ENCODE measurements at regions not wholly inside any gene's neighbourhood (a gene's known extent, or its start where the extent isn't known, plus 50 kb on each side); places are given as distances from the start of the nearest gene placed in this dataset.

DNA sequence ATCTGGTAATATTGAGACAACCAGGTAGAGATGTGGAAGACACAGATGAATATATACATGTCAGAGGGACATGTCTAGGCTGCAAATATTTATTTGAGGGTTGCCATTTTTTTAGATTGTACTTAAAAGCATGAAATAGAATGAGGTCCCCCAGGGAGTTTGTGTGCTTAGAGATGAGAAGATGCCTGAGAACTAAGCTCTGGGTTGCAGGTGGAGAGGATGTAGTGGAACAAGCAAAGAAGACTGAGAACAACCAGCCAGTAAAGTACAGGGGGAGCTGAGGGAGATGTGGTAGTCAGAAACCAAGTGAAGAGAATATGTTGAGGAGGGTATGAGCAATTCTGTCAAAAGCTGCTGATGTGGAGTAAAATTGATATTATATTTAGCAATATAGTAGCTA is 95.6 kb upstream of the UNC5C start:
- H3K9me3 ChIP-seq: no peaks in the 10 kb centered on the region
- no peaks in the 10 kb centered on the region for H3K4me1 ChIP-seq
- intact Hi-C loops (cut with DNase I; ENCODE audit: low total_unique reads): no loop called here
- H3K36me3 ChIP-seq: no peaks in the 10 kb centered on the region
- TF ChIP-seq POLR2A (IDR thresholded peaks at IDR 0.05) (no peak), POLR2AphosphoS5 (IDR thresholded peaks at IDR 0.05) (no peak)
- TF ChIP-seq, protein P1, sequence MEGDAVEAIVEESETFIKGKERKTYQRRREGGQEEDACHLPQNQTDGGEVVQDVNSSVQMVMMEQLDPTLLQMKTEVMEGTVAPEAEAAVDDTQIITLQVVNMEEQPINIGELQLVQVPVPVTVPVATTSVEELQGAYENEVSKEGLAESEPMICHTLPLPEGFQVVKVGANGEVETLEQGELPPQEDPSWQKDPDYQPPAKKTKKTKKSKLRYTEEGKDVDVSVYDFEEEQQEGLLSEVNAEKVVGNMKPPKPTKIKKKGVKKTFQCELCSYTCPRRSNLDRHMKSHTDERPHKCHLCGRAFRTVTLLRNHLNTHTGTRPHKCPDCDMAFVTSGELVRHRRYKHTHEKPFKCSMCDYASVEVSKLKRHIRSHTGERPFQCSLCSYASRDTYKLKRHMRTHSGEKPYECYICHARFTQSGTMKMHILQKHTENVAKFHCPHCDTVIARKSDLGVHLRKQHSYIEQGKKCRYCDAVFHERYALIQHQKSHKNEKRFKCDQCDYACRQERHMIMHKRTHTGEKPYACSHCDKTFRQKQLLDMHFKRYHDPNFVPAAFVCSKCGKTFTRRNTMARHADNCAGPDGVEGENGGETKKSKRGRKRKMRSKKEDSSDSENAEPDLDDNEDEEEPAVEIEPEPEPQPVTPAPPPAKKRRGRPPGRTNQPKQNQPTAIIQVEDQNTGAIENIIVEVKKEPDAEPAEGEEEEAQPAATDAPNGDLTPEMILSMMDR (IDR thresholded peaks at IDR 0.05): no peak
- no peak overlapping the region for H3K27ac ChIP-seq
- no peak overlapping the region for H3K4me3 ChIP-seq
- DNase-seq (ENCODE audit: low spot score in 2 of 2): no peak
- no peaks in the 10 kb centered on the region for H3K27me3 ChIP-seq

DNA sequence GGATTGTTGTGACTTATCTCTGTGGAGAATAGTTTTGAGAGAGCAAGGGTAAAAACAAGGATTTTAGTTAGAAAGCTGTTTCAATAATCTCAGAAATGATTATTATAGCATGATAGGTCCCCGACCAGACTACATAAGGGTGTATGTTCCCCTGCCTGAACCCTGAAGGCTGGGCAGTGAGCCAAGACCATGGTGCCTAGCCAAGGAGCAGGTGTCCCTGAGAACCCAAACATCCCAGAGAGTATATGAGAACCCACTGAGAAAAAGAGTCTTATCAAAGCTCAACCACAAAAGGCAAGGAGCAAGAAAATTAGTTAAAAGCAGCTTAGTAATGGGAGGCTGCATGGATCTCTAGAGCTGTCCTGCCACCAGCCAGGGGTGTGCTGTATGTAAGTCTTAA is 94.9 kb upstream of the UNC5C start:
- Histone ChIP-seq H3K27me3 (no peaks in the 10 kb centered on the region), H3K36me3 (no peaks in the 10 kb centered on the region), H3K27ac (no peak overlapping the region), H3K9me3 (no peaks in the 10 kb centered on the region), H3K4me3 (no peak overlapping the region), H3K4me1 (no peaks in the 10 kb centered on the region)
- DNase-seq (ENCODE audit: low spot score in 2 of 2): no peak
- TF ChIP-seq POLR2AphosphoS5 (IDR thresholded peaks at IDR 0.05) (no peak), POLR2A (IDR thresholded peaks at IDR 0.05) (no peak)
- TF ChIP-seq, protein P1 (IDR thresholded peaks at IDR 0.05): no peak
- intact Hi-C loops (cut with DNase I; ENCODE audit: low total_unique reads): no loop called here

GRCh38 chr4:95641571-95641970 is 92.8 kb upstream of the UNC5C start:
- Histone ChIP-seq H3K9me3 (no peaks in the 10 kb centered on the region), H3K27ac (no peak overlapping the region), H3K4me3 (no peak overlapping the region), H3K27me3 (no peaks in the 10 kb centered on the region), H3K36me3 (no peaks in the 10 kb centered on the region), H3K4me1 (no peaks in the 10 kb centered on the region)
- DNase-seq (ENCODE audit: low spot score in 2 of 2): no peak
- intact Hi-C loops (cut with DNase I; ENCODE audit: low total_unique reads): no loop called here
- no peak for TF ChIP-seq POLR2AphosphoS5 (IDR thresholded peaks at IDR 0.05)
- no peak for TF ChIP-seq POLR2A (IDR thresholded peaks at IDR 0.05)
- TF ChIP-seq, protein P1 (IDR thresholded peaks at IDR 0.05): no peak

GRCh38 chr4:95640311-95640710 is 91.5 kb upstream of the UNC5C start:
- Histone ChIP-seq H3K27ac (peak overlapping the region in 1 of 2 donors; percentile 38), H3K4me1 (no peaks in the 10 kb centered on the region), H3K9me3 (no peaks in the 10 kb centered on the region), H3K36me3 (no peaks in the 10 kb centered on the region), H3K4me3 (no peak overlapping the region), H3K27me3 (no peaks in the 10 kb centered on the region)
- no peak for TF ChIP-seq POLR2AphosphoS5 (IDR thresholded peaks at IDR 0.05)
- intact Hi-C loops (cut with DNase I; ENCODE audit: low total_unique reads): no loop called here
- DNase-seq (ENCODE audit: low spot score in 2 of 2): no peak

- Histone ChIP-seq H3K27me3 (no peaks in the 10 kb centered on the region), H3K9me3 (no peaks in the 10 kb centered on the region), H3K27ac (peak overlapping the region; percentile 13 to 38), H3K36me3 (no peaks in the 10 kb centered on the region), H3K4me1 (no peaks in the 10 kb centered on the region), H3K4me3 (peak overlapping the region in 1 of 3 donors; percentile 37)
- intact Hi-C loops (cut with DNase I; ENCODE audit: low total_unique reads): no loop called here
- TF ChIP-seq, protein P1 (IDR thresholded peaks at IDR 0.05): no peak
- no peak for TF ChIP-seq POLR2AphosphoS5 (IDR thresholded peaks at IDR 0.05)
- no peak for DNase-seq (ENCODE audit: low spot score in 2 of 2)
Observed at GRCh38 chr4:95638920-95639501, 90.2 kb upstream of the UNC5C start.

Measured in breast epithelium (tissue), 4 donors.